HCT116 (cell line): ENCODE measurements at regions not wholly inside any gene's neighbourhood (a gene's known extent, or its start where the extent isn't known, plus 50 kb on each side); places are given as distances from the start of the nearest gene placed in this dataset.

ENCODE experiments used
- ATAC-seq: fragments of 200-7000 bp; cut with Tn5 transposase; 2 replicates; pipeline ENCODE4 v1.9.1; 2020; ENCODE audit warnings: mild to moderate bottlenecking, moderate library complexity
- BruUV-seq: library from RNA; stranded (reverse); fragments of 400-500 nt; replicated peaks from 2 replicates; lab custom pipeline; 2021; lab: Mats Ljungman, UMichigan
- CTCF ChIA-PET: fragments of 300-600 bp; sonication (Branson Sonifier 250); formaldehyde crosslinking; loops from one replicate; lab custom pipeline; 2021; ENCODE audit warnings: antibody characterized with exemption; lab: Charles Lee
- POLR2A ChIA-PET: fragments of 300-600, 350-600 bp; sonication (Branson Sonifier 250); formaldehyde crosslinking; loops from one replicate; lab custom pipeline; 2021; ENCODE audit warnings: antibody characterized with exemption; lab: Charles Lee
- RAD21 ChIA-PET, 2 experiments: fragments of 300-600 bp; sonication (Branson Sonifier 250); formaldehyde crosslinking; loops; one replicate each; lab custom pipeline; 2023; ENCODE audit warnings: low total read pairs in 2 of 2; ENCODE audit not compliant: uncharacterized antibody in 2 of 2, unreplicated experiment in 2 of 2, low non-redundant PET in 1 of 2; lab: Charles Lee
- DNase-seq: peaks from one replicate; pipeline ENCODE4 v3.0.0-alpha.2; 2010; ENCODE audit warnings: low read depth, low spot score
- H2AFZ ChIP-seq: fragments of 200-600 bp; shearing (Covaris generic), sonication (generic); 2 replicates; pipeline ENCODE4 v1.6.1; 2017; ENCODE audit warnings: low read depth, mixed run types, mixed read lengths, antibody characterized with exemption, low read length; ENCODE audit not compliant: poor library complexity, severe bottlenecking
- H3K27ac ChIP-seq: 2 replicates; pipeline ENCODE4 v1.5.1; 2012; ENCODE audit warnings: low read depth, low read length
- H3K27me3 ChIP-seq: fragments of 200-600 bp; sonication (generic); 2 replicates; pipeline ENCODE4 v1.6.1; 2016; ENCODE audit warnings: mixed run types, low read length, mixed read lengths; ENCODE audit not compliant: insufficient read depth
- H3K36me3 ChIP-seq, 2 experiments: fragments of 200-500 bp in 1 of 2; fragments of 200-600 bp in 1 of 2; sonication (Bioruptor generic) in 1 of 2; sonication (generic) in 1 of 2; 2 replicates each; pipeline versions ENCODE4 v1.5.1 to v1.6.1; 2014 to 2016; ENCODE audit warnings: low read length in 2 of 2, inconsistent platforms in 1 of 2, mixed read lengths in 1 of 2, mixed run types in 1 of 2; ENCODE audit not compliant: insufficient read depth in 2 of 2, control insufficient read depth in 1 of 2
- H3K4me1 ChIP-seq, 2 experiments: fragments of 200-600 bp in 1 of 2; sonication (generic) in 1 of 2; 2 replicates each; pipeline versions ENCODE4 v1.5.1 to v1.6.1; 2012 to 2017; ENCODE audit warnings: low read length in 2 of 2, inconsistent platforms in 1 of 2, mild to moderate bottlenecking in 1 of 2, mixed read lengths in 1 of 2, mixed run types in 1 of 2, moderate library complexity in 1 of 2; ENCODE audit not compliant: insufficient read depth in 2 of 2, control insufficient read depth in 1 of 2
- H3K4me2 ChIP-seq: fragments of 200-600 bp; sonication (generic); 2 replicates; pipeline ENCODE4 v1.6.1; 2017; ENCODE audit warnings: mixed run types, low read length, mixed read lengths
- H3K4me3 ChIP-seq, 2 experiments: fragments of 200-600 bp in 1 of 2; sonication (generic) in 1 of 2; replicated peaks in 1 of 2; 2 replicates each; pipeline ENCODE4 v1.5.1; 2011 to 2016; ENCODE audit warnings: low read length in 2 of 2, control low read depth in 1 of 2, low read depth in 1 of 2, mild to moderate bottlenecking in 1 of 2, mixed read lengths in 1 of 2, mixed run types in 1 of 2
- H3K79me2 ChIP-seq: fragments of 200-600 bp; sonication (generic); 2 replicates; pipeline ENCODE4 v1.6.1; 2017; ENCODE audit warnings: mild to moderate bottlenecking, mixed run types, low read length, moderate library complexity, mixed read lengths; ENCODE audit not compliant: insufficient read depth
- H3K9ac ChIP-seq: fragments of 200-600 bp; sonication (generic); 2 replicates; pipeline ENCODE4 v1.6.1; 2016; ENCODE audit warnings: low read length, mixed read lengths
- H3K9me2 ChIP-seq: fragments of 200-600 bp; sonication (generic), shearing (Covaris generic); 2 replicates; pipeline ENCODE4 v1.6.1; 2017; ENCODE audit warnings: mixed run types, mild to moderate bottlenecking, moderate library complexity; ENCODE audit not compliant: insufficient read depth
- H3K9me3 ChIP-seq, 2 experiments: fragments of 200-500 bp in 1 of 2; fragments of 200-600 bp in 1 of 2; sonication (Bioruptor generic) in 1 of 2; sonication (generic) in 1 of 2; 2 replicates each; pipeline ENCODE4 v1.6.1; 2014 to 2017; ENCODE audit warnings: low read length in 2 of 2, mixed read lengths in 2 of 2, inconsistent platforms in 1 of 2, low read depth in 1 of 2, mild to moderate bottlenecking in 1 of 2, mixed run types in 1 of 2, moderate library complexity in 1 of 2; ENCODE audit not compliant: control insufficient read depth in 1 of 2, insufficient read depth in 1 of 2
- H4K20me1 ChIP-seq: fragments of 200-600 bp; sonication (generic), shearing (Covaris generic); 2 replicates; pipeline ENCODE4 v1.6.1; 2017; ENCODE audit warnings: mixed run types, mild to moderate bottlenecking, moderate library complexity; ENCODE audit not compliant: insufficient read depth
- ELF1 ChIP-seq: IDR thresholded peaks from 2 replicates; pipeline ENCODE4 v1.6.1; 2012; ENCODE audit warnings: low read depth, borderline replicate concordance
- EZH2 ChIP-seq: fragments of 200-600 bp; sonication (generic); IDR thresholded peaks from 2 replicates; pipeline ENCODE4 v1.6.1; 2017; ENCODE audit warnings: antibody characterized with exemption, mixed run types
- EZH2phosphoT487 ChIP-seq: fragments of 200-600 bp; IDR thresholded peaks from 2 replicates; pipeline ENCODE4 v1.6.1; 2018; ENCODE audit warnings: antibody characterized with exemption, borderline replicate concordance
- JUND ChIP-seq: IDR thresholded peaks from 2 replicates; pipeline ENCODE4 v1.6.1; 2012
- MAX ChIP-seq: IDR thresholded peaks from 2 replicates; pipeline ENCODE4 v1.6.1; 2012
- POLR2A ChIP-seq: IDR thresholded peaks from 2 replicates; pipeline ENCODE4 v1.7.0; 2011; ENCODE audit warnings: borderline replicate concordance; ENCODE audit not compliant: insufficient read depth, insufficient read length; ENCODE audit errors: extremely low read depth
- POLR2AphosphoS5 ChIP-seq: IDR thresholded peaks from 2 replicates; pipeline ENCODE4 v1.6.1; 2011; ENCODE audit warnings: mild to moderate bottlenecking, low read depth, low read length, moderate library complexity
- RAD21 ChIP-seq: IDR thresholded peaks from 2 replicates; pipeline ENCODE4 v1.6.1; 2012; ENCODE audit warnings: low read depth, mild to moderate bottlenecking
- REST ChIP-seq: IDR thresholded peaks from 2 replicates; pipeline ENCODE4 v1.6.1; 2012; ENCODE audit warnings: low read depth
- SP1 ChIP-seq: IDR thresholded peaks from 2 replicates; pipeline ENCODE4 v1.6.1; 2012; ENCODE audit warnings: low read depth
- SRF ChIP-seq: IDR thresholded peaks from 2 replicates; pipeline ENCODE4 v1.6.1; 2012; ENCODE audit warnings: low read depth
- YY1 ChIP-seq: IDR thresholded peaks from 2 replicates; pipeline ENCODE4 v1.6.1; 2011; ENCODE audit warnings: low read length, low read depth, moderate library complexity, mild to moderate bottlenecking; ENCODE audit not compliant: insufficient replicate concordance; ENCODE audit errors: extremely low read depth
- ZBTB33 ChIP-seq: IDR thresholded peaks from 2 replicates; pipeline ENCODE4 v1.6.1; 2011; ENCODE audit warnings: mild to moderate bottlenecking, low read length, moderate library complexity; ENCODE audit not compliant: insufficient replicate concordance; ENCODE audit errors: extremely low read depth
- ZFX ChIP-seq: fragments of 450-650 bp; IDR thresholded peaks from 2 replicates; pipeline ENCODE4 v1.6.1; 2017
- ZNF274 ChIP-seq: fragments of 200-500 bp; sonication (Bioruptor generic); IDR thresholded peaks from 2 replicates; pipeline ENCODE4 v1.6.1; 2014; ENCODE audit warnings: mild to moderate bottlenecking, low read depth, low read length, inconsistent platforms
- intact Hi-C: fragments of 100-400 bp; cut with micrococcal nuclease; formaldehyde crosslinking; loops from 2 replicates; pipeline ENCODE4 v1.10.0; 2022

- BruUV-seq: no TSS peak
- POLR2A ChIA-PET: no interaction called here
- Histone ChIP-seq H3K9me2 (no peaks in the 10 kb centered on the region), H3K9me3 (no peaks in the 10 kb centered on the region), H3K36me3 (no peaks in the 10 kb centered on the region), H3K4me2 (no peak overlapping the region)
- no peak for ATAC-seq
- TF ChIP-seq ZFX (no peak), EZH2phosphoT487 (no peak), MAX (no peak), RAD21 (no peak), JUND (no peak), SP1 (no peak), SRF (no peak), YY1 (no peak), ELF1 (no peak), POLR2A (no peak), ZBTB33 (no peak), ZNF274 (no peak), REST (no peak), EZH2 (no peak), POLR2AphosphoS5 (no peak)
- TF ChIP-seq, all 23 proteins: peak for 0
- DNase-seq: no peak
- no peak overlapping the region for H3K27ac ChIP-seq
- intact Hi-C loops: no loop called here
- H3K79me2 ChIP-seq: no peaks in the 10 kb centered on the region
- H4K20me1 ChIP-seq: no peaks in the 10 kb centered on the region
- no peak overlapping the region for H3K9ac ChIP-seq
- CTCF ChIA-PET: no interaction called here
- H2AFZ ChIP-seq: no peak overlapping the region
- no peak overlapping the region for H3K4me3 ChIP-seq
- no peaks in the 10 kb centered on the region for H3K4me1 ChIP-seq
- RAD21 ChIA-PET: no interaction called here
- 0 out of 2 replicates have a peak, but pooled peaks cover 4% of the 10 kb centered on the region for H3K27me3 ChIP-seq
These were observed 279.6 kb downstream of the PRL start for GRCh38 chr6:22017272-22017671.
